ENCODE measurements at regions not wholly inside any gene's neighbourhood (a gene's known extent, or its start where the extent isn't known, plus 50 kb on each side); places are given as distances from the start of the nearest gene placed in this dataset.

- TF ChIP-seq, protein P1, sequence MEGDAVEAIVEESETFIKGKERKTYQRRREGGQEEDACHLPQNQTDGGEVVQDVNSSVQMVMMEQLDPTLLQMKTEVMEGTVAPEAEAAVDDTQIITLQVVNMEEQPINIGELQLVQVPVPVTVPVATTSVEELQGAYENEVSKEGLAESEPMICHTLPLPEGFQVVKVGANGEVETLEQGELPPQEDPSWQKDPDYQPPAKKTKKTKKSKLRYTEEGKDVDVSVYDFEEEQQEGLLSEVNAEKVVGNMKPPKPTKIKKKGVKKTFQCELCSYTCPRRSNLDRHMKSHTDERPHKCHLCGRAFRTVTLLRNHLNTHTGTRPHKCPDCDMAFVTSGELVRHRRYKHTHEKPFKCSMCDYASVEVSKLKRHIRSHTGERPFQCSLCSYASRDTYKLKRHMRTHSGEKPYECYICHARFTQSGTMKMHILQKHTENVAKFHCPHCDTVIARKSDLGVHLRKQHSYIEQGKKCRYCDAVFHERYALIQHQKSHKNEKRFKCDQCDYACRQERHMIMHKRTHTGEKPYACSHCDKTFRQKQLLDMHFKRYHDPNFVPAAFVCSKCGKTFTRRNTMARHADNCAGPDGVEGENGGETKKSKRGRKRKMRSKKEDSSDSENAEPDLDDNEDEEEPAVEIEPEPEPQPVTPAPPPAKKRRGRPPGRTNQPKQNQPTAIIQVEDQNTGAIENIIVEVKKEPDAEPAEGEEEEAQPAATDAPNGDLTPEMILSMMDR (IDR thresholded peaks at IDR 0.05; ENCODE audit: control insufficient read depth, insufficient read depth, low read depth, low read length, missing control alignments), result no peak
- no peak overlapping the region for H3K4me3 ChIP-seq (ENCODE audit: control insufficient read depth, low read depth, low read length)
- DNase-seq (ENCODE audit: low read depth), result no peak
These were observed 521.1 kb upstream of the ANKRD30A start for GRCh38 chr10:36604316-36604715.

- DNase-seq (ENCODE audit: low read depth), result no peak
- TF ChIP-seq, protein P1 (IDR thresholded peaks at IDR 0.05; ENCODE audit: control insufficient read depth, insufficient read depth, low read depth, low read length, missing control alignments), result no peak
- no peak overlapping the region for H3K4me3 ChIP-seq (ENCODE audit: control insufficient read depth, low read depth, low read length)
These were observed 521.7 kb upstream of the ANKRD30A start for GRCh38 chr10:36603688-36604087.

- H3K4me3 ChIP-seq (ENCODE audit: control insufficient read depth, low read depth, low read length), result no peak overlapping the region
- TF ChIP-seq, protein P1 (IDR thresholded peaks at IDR 0.05; ENCODE audit: control insufficient read depth, insufficient read depth, low read depth, low read length, missing control alignments), result no peak
- peak; percentile 34 for DNase-seq (ENCODE audit: low read depth)
These were observed 523.0 kb upstream of the ANKRD30A start for GRCh38 chr10:36602374-36602773.

GRCh38 chr10:36597756-36598320, 527.6 kb upstream of the ANKRD30A start:
- DNase-seq (ENCODE audit: low read depth), result no peak
- TF ChIP-seq, protein P1 (IDR thresholded peaks at IDR 0.05; ENCODE audit: control insufficient read depth, insufficient read depth, low read depth, low read length, missing control alignments), result no peak
- no peak overlapping the region for H3K4me3 ChIP-seq (ENCODE audit: control insufficient read depth, low read depth, low read length)

- TF ChIP-seq, protein P1 (IDR thresholded peaks at IDR 0.05; ENCODE audit: control insufficient read depth, insufficient read depth, low read depth, low read length, missing control alignments), result no peak
- DNase-seq (ENCODE audit: low read depth), result no peak
- no peak overlapping the region for H3K4me3 ChIP-seq (ENCODE audit: control insufficient read depth, low read depth, low read length)
These were observed 532.4 kb upstream of the ANKRD30A start for GRCh38 chr10:36592964-36593363.

GRCh38 chr10:36591436-36591835, 534.0 kb upstream of the ANKRD30A start:
- TF ChIP-seq, protein P1 (IDR thresholded peaks at IDR 0.05; ENCODE audit: control insufficient read depth, insufficient read depth, low read depth, low read length, missing control alignments), result no peak

GRCh38 chr10:36583690-36584089, 541.7 kb upstream of the ANKRD30A start:
- TF ChIP-seq, protein P1 (IDR thresholded peaks at IDR 0.05; ENCODE audit: control insufficient read depth, insufficient read depth, low read depth, low read length, missing control alignments), result no peak
- DNase-seq (ENCODE audit: low read depth), result no peak
- H3K4me3 ChIP-seq (ENCODE audit: control insufficient read depth, low read depth, low read length), result no peak overlapping the region

More at GRCh38 chr10:36591436-36591835, 534.0 kb upstream of the ANKRD30A start:
- DNase-seq (ENCODE audit: low read depth), result no peak
- H3K4me3 ChIP-seq (ENCODE audit: control insufficient read depth, low read depth, low read length), result no peak overlapping the region
